ENCODE measurements at regions not wholly inside any gene's neighbourhood (a gene's known extent, or its start where the extent isn't known, plus 50 kb on each side); places are given as distances from the start of the nearest gene placed in this dataset.

DNA sequence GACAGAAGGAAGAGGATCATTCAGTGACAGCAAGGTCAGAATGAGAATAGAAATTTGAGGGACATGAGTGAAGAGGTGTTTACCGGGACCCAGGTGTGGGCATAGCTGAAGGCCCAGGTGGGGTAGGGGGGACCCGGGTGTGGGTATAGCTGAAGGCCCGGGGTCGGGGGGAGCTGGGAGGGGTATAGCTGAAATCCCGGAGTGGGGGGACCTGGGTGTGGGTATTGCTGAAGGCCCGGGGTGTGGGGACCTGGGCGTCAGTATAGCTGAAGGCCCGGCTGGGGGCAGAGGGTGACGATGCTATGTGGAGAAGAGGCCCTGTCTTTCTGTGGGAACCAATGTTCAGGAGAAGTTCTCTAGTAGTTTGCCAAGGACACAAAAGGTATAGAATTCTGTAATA is 183.0 kb upstream of the PITRM1 start:
- intact Hi-C loops (cut with micrococcal nuclease): no loop called here
- Mint-ChIP-seq H3K4me3 (no peak overlapping the region), H3K27ac (peak overlapping the region; percentile 28), H3K9me3 (peaks cover 43% of the 10 kb centered on the region), H3K36me3 (ENCODE audit: low read depth) (peaks cover 6% of the 10 kb centered on the region), H3K4me1 (ENCODE audit: low read depth) (peaks cover 17% of the 10 kb centered on the region), H3K27me3 (peaks cover 10% of the 10 kb centered on the region)

DNA sequence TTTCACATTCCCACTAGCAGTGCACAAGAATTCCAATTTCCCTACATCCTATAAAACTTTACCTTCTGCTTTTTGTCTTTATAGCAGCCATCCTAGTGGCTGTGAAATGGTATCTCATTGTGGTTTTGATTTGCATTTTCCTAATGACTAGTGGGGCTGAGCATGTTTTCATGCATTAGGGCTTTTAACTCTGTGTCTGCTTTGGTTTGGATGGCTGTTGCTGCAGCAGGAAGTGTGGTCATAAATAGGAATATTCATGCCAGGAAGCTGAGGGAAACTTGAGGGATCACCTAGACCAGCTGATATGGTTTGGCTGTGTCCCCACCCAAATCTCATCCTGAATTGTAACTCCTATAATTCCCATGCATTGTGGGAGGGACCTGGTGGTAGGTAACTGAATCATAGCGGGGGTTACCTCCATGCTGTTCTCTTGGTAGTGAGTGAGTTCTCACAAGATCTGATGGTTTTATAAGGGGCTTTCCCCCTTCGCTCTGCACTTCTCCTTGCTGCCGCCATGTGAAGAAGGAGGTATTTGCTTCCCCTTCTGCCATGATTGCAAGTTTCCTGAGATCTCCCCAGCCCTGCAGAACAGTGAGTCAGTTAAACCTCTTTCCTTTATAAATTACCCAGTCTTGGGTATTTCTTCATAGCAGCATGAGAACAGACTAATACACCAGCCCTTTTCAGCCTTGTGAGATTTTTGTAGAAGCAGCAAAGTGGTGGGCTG is 181.8 kb upstream of the PITRM1 start:
- Mint-ChIP-seq H3K27ac (no peak overlapping the region), H3K4me3 (no peak overlapping the region), H3K36me3 (ENCODE audit: low read depth) (peaks cover 6% of the 10 kb centered on the region), H3K4me1 (ENCODE audit: low read depth) (peaks cover 26% of the 10 kb centered on the region), H3K27me3 (peaks cover 19% of the 10 kb centered on the region), H3K9me3 (peaks cover 34% of the 10 kb centered on the region)
- intact Hi-C loops (cut with micrococcal nuclease): no loop called here

DNA sequence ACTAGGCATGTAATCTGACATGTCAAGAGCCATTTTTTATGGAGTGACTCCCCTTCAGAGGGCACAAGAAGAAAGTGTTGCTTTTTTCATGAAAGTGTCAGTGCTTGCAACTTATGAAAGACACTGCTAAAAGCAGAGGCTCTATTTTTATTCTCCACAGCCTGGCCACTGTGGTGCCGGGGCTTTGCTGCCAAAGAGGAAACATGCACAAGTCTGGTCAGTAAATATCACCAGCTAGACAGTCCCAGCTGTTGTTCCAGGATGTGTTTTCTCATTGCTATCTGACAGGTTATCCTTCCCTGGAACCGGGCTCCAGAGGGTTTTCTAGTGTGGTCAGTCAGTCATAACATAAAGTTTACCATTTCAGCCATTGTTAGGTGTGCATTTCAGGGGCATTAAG is 180.7 kb upstream of the PITRM1 start:
- peaks cover 1% of the 10 kb centered on the region for H3K36me3 Mint-ChIP-seq (ENCODE audit: low read depth)
- H3K27me3 Mint-ChIP-seq: peaks cover 22% of the 10 kb centered on the region
- peaks cover 26% of the 10 kb centered on the region for H3K4me1 Mint-ChIP-seq (ENCODE audit: low read depth)

DNA sequence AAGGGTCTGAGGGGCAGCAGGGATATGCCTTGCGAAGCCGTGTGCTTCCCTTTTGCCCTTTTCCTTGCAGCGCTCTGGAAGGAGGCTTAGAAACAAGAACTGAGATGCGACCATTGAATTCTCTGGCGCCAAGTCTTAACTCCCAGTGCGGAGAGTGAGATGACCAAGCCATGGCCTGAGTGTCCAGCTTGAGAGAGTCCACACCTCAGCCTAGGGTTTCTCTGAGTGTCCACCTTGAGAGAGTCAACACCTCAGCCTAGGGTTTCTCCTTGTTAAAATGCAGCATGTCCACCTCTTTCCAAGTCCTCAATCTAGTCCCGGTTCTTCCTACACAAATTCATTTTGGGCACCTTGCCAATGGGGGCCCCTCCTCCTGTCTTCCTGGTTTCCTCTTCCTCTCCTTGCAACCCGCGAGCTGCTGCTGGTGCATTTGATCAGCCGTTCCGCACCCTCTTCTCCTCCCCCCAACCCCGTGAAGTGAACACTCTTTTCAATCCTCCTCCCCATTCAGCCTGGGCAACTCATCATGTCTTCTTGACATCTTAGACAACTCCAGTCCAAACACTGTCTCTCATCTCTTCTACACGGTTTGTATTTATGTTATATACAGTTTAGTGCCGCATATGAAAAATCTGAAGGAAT is 178.2 kb upstream of the PITRM1 start:
- Mint-ChIP-seq H3K27me3 (peaks cover 30% of the 10 kb centered on the region), H3K9me3 (peaks cover 23% of the 10 kb centered on the region), H3K4me1 (ENCODE audit: low read depth) (peaks cover 26% of the 10 kb centered on the region), H3K4me3 (peak overlapping the region; percentile 1), H3K27ac (no peak overlapping the region), H3K36me3 (ENCODE audit: low read depth) (no peaks in the 10 kb centered on the region)
- intact Hi-C loops (cut with micrococcal nuclease): no loop called here

More for the DNA sequence above, 180.7 kb upstream of the PITRM1 start:
- Mint-ChIP-seq H3K27ac (no peak overlapping the region), H3K4me3 (no peak overlapping the region), H3K9me3 (peaks cover 27% of the 10 kb centered on the region)
- intact Hi-C loops (cut with micrococcal nuclease): no loop called here

DNA sequence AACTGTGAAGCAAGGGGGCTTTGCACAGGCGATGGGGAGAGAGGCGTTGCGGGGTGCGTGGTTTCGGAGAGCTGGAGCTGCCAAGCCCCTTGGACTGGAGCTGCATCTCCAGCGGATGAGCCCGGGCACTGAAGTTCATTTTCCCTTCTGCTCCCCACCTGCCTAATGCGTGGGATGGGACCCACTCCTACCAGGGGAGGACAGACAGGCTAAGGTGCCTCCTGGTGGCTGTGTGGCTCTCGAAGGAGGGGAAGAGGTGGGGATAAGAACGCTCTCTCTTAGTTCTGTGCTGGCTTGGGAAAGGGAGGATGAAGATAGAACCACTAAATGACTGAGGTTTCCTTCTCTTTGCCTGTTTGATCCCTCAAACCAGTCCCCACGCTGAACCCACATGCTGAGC is 177.6 kb upstream of the PITRM1 start:
- H3K27me3 Mint-ChIP-seq: peaks cover 34% of the 10 kb centered on the region
- H3K27ac Mint-ChIP-seq: no peak overlapping the region
- peaks cover 17% of the 10 kb centered on the region for H3K9me3 Mint-ChIP-seq
- H3K4me1 Mint-ChIP-seq (ENCODE audit: low read depth): peaks cover 23% of the 10 kb centered on the region
- H3K36me3 Mint-ChIP-seq (ENCODE audit: low read depth): no peaks in the 10 kb centered on the region
- intact Hi-C loops (cut with micrococcal nuclease): no loop called here
- H3K4me3 Mint-ChIP-seq: no peak overlapping the region

DNA sequence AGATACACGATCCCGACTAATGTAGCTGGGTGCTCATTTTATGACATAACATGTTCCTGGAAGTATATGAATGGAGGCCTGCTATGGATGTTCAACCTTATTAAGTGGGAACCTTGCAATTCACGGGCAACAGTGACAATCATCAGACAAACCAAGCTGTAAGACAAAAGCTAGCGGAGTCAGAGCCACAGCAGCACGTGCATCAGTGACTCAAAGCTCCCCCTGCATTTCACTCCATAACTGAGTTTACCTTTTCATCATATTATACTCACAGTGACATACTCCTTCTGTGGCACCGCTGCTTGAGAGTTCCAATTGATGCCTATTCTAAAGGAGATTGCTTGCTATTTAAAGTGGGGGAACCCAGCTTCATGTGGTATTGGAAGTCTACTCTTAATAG is 176.0 kb upstream of the PITRM1 start:
- H3K9me3 Mint-ChIP-seq: peaks cover under 1% of the 10 kb centered on the region
- no peaks in the 10 kb centered on the region for H3K36me3 Mint-ChIP-seq (ENCODE audit: low read depth)
- no peak overlapping the region for H3K4me3 Mint-ChIP-seq
- intact Hi-C loops (cut with micrococcal nuclease): no loop called here
- peaks cover 15% of the 10 kb centered on the region for H3K4me1 Mint-ChIP-seq (ENCODE audit: low read depth)
- H3K27me3 Mint-ChIP-seq: peaks cover 40% of the 10 kb centered on the region
- no peak overlapping the region for H3K27ac Mint-ChIP-seq

DNA sequence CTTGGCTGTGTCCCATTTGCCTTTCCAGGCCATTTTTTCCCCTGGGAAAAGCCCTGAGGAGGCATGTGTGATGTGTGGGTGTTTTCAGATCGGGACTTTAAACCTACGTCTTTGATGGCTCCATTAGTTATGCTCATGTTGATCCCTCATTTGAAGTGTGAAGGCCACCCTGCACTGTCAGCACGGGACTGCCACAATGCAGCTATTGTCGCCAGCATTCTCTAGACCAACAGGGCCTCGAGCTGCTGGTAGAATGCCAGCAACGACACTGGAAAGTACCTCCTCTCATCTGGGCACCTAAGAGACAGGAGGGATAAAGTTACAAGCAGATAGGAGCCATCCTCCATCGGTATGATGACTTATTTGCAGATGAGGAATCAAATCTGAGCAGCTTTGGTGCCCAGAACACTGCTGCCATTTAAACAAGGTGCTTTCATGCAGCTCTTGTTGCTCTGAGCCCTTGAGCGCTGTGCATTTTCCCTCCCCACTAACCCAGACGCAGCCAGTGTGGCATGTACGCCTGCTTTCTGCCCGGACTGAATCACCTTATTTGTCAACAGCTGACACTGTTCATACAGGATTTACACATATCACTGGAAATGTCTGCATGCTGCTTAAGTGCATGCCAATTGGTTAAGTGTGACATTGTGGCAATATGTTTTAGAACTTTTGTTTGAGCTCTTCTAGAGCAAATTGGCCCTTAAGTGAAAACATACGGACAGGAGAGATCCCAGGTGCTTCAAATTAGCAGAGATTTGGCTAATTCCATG is 175.0 kb upstream of the PITRM1 start:
- Mint-ChIP-seq H3K36me3 (ENCODE audit: low read depth) (no peaks in the 10 kb centered on the region), H3K4me1 (ENCODE audit: low read depth) (peaks cover 15% of the 10 kb centered on the region), H3K27ac (no peak overlapping the region), H3K9me3 (no peaks in the 10 kb centered on the region), H3K27me3 (peaks cover 40% of the 10 kb centered on the region), H3K4me3 (no peak overlapping the region)
- intact Hi-C loops (cut with micrococcal nuclease): no loop called here

DNA sequence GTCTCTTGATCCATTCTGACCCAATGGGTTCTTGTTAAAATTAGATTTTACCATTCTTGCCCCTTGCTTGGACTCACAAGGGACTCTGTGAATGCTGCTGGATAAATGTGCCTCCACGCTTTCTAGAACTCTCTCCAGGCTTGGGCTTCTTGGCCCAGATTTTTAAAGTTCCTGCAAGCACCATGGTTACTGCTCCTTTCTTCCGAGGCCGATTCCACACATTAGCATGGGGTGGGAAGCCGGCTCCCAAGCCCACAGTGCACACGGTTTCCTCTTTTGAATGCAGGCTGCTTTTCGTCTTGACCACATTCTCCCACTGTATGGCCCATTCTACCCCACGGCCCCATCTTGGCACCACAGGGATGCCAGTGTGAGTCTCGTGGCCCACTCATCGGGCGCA is 174.3 kb upstream of the PITRM1 start:
- H3K36me3 Mint-ChIP-seq (ENCODE audit: low read depth): no peaks in the 10 kb centered on the region
- no peaks in the 10 kb centered on the region for H3K9me3 Mint-ChIP-seq
- peaks cover 15% of the 10 kb centered on the region for H3K4me1 Mint-ChIP-seq (ENCODE audit: low read depth)
- H3K27me3 Mint-ChIP-seq: peaks cover 37% of the 10 kb centered on the region
- no peak overlapping the region for H3K27ac Mint-ChIP-seq
- intact Hi-C loops (cut with micrococcal nuclease): no loop called here
- no peak overlapping the region for H3K4me3 Mint-ChIP-seq

DNA sequence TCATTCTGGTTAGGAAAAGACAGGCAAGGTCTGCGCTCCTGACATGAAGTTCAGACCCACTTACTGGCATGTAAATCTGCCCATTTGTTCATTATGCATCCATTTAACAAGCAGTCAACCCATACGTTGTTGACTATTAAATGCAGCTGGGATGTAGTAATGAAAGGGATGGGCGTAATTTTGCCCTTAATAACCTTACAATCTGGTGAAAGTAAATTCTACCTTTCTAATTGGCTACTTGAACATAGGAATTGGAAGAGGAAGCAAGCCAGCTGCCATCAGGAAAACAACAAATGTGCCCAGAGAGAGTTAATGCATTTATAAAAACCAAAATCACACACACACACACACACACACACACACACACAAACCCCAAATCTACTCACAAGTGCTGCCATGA is 170.2 kb upstream of the PITRM1 start:
- Mint-ChIP-seq H3K27ac (no peak overlapping the region), H3K4me1 (ENCODE audit: low read depth) (peaks cover 9% of the 10 kb centered on the region), H3K9me3 (no peaks in the 10 kb centered on the region), H3K4me3 (no peak overlapping the region), H3K27me3 (peaks cover 20% of the 10 kb centered on the region), H3K36me3 (ENCODE audit: low read depth) (no peaks in the 10 kb centered on the region)
- intact Hi-C loops (cut with micrococcal nuclease): no loop called here

DNA sequence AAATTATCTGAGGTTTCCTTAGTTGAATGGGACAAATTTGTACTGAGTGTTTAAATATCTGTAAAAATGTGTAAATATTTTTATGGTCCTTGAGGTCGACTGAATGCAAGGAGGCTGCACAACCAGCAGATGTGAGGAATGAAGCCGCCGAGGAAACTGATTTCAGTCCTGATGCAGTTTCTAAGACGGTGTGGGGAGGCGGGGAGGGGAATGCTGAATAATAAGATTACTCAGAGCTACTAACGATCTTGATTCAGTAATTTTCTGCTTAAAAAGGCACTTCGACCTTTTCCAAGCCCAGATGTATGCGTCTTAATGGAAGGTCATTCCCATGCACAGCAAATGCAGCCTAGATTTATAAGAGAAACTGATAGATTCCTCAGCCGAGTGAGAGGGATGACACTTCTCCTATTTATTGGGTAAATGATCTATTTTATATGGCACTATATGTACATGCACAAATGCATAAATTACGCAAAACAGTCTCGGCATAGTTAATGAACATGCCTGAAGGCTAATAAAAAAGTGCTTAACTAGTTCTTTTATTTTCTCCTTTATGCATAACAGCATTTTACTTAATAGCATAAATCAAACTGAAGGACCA is 167.6 kb upstream of the PITRM1 start:
- Mint-ChIP-seq H3K27me3 (peaks cover 8% of the 10 kb centered on the region), H3K27ac (no peak overlapping the region), H3K4me1 (ENCODE audit: low read depth) (peaks cover 9% of the 10 kb centered on the region), H3K9me3 (no peaks in the 10 kb centered on the region), H3K4me3 (no peak overlapping the region), H3K36me3 (ENCODE audit: low read depth) (no peaks in the 10 kb centered on the region)
- intact Hi-C loops (cut with micrococcal nuclease): no loop called here

DNA sequence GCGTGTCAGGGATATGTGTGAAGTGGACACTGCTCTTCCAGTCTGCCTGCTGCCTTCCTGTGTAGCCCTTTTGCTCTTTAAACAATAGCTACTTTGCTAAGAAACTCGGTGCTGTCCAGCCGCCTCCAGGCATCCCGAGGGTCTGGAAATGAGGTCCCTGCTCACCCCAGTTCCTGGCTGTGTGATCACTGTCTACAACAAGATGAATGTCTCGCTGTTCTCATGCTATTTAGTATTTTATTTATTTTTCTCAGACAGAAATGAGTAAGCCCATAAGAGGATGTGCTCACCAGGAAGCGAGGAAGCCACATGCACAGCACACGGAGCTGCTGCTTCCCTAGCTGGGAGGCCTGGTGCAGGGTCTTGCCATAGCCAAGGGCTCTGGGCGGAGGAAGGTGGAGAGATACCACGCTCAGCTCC is 167.0 kb upstream of the PITRM1 start:
- Mint-ChIP-seq H3K9me3 (no peaks in the 10 kb centered on the region), H3K4me1 (ENCODE audit: low read depth) (peaks cover 9% of the 10 kb centered on the region), H3K4me3 (no peak overlapping the region), H3K27ac (peak overlapping the region; percentile 48), H3K27me3 (peaks cover 4% of the 10 kb centered on the region), H3K36me3 (ENCODE audit: low read depth) (no peaks in the 10 kb centered on the region)
- intact Hi-C loops (cut with micrococcal nuclease): no loop called here

DNA sequence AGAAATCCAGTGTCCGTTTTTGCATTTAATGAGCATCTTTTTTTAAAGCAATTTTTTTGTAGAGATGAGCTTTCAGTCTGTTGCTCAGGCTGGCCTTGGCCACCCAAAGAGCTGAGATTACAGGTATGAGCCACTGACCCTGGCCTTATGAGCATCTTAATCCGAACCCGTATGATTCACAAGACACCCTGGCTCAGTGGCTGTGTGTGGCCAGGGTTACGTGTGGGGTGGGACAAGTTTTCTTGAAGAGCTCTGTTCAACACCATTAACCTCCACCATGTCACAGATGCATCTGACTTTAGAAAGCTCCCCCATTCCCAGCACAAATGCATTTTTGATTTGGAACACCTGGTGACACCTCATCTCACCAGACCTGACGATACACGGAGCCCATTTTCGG is 166.5 kb upstream of the PITRM1 start:
- Mint-ChIP-seq H3K4me1 (ENCODE audit: low read depth) (peaks cover 9% of the 10 kb centered on the region), H3K4me3 (no peak overlapping the region), H3K9me3 (no peaks in the 10 kb centered on the region), H3K36me3 (ENCODE audit: low read depth) (no peaks in the 10 kb centered on the region), H3K27ac (peak overlapping the region; percentile 48), H3K27me3 (peaks cover 4% of the 10 kb centered on the region)
- intact Hi-C loops (cut with micrococcal nuclease): no loop called here

DNA sequence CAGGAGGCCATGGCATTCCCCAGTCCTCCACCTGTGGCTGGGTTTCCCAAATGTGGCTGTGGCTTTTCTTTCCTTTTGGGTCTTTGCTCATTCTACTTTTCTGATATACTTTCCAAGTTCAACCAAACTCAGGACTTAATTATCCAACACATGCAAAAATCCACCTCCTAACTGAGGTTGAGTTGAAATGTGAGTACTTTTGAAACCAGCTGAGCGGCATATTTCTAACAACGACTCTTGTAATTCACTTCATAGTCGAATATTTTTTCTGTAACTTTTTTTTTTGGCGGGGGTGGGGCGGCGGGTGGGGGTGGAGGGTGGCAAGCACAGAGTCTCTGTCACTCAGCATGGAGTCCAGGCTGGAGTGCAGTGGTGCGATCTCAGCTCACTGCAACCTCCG is 165.2 kb upstream of the PITRM1 start:
- Mint-ChIP-seq H3K4me1 (ENCODE audit: low read depth) (peaks cover 15% of the 10 kb centered on the region), H3K36me3 (ENCODE audit: low read depth) (no peaks in the 10 kb centered on the region), H3K27me3 (peaks cover 2% of the 10 kb centered on the region), H3K4me3 (no peak overlapping the region), H3K9me3 (no peaks in the 10 kb centered on the region), H3K27ac (no peak overlapping the region)
- intact Hi-C loops (cut with micrococcal nuclease): no loop called here
